Activated naive CD8-positive, alpha-beta T cell treated with anti-CD3 and anti-CD28 coated beads, Interleukin-2, amount 10 ng/mL, durations not matched to agents 7 days and 5 days (primary cell): ENCODE measurements at regions not wholly inside any gene's neighbourhood (a gene's known extent, or its start where the extent isn't known, plus 50 kb on each side); places are given as distances from the start of the nearest gene placed in this dataset.

ENCODE experiments used
- ATAC-seq: fragments of 150-1000 bp; cut with Tn5 transposase; one replicate; pipeline ENCODE4 v1.10.0; 2021; ENCODE audit warnings: low read depth, moderate library complexity
- POLR2A ChIA-PET: fragments of 350-600 bp; sonication (Branson Sonifier 250); formaldehyde crosslinking; loops from one replicate; lab custom pipeline; 2021; ENCODE audit warnings: antibody characterized with exemption; lab: Charles Lee
- DNase-seq: peaks from one replicate; pipeline ENCODE4 v3.0.0; 2021
- H3K27ac Mint-ChIP-seq: one replicate; pipeline ENCODE4 v1.8.0; 2022; ENCODE audit warnings: mild to moderate bottlenecking, mixed read lengths
- H3K27me3 Mint-ChIP-seq: one replicate; pipeline ENCODE4 v1.8.0; 2022; ENCODE audit warnings: mild to moderate bottlenecking, moderate library complexity, mixed read lengths
- H3K36me3 Mint-ChIP-seq: one replicate; pipeline ENCODE4 v1.8.0; 2021; ENCODE audit warnings: mild to moderate bottlenecking, mixed read lengths
- H3K4me1 Mint-ChIP-seq: one replicate; pipeline ENCODE4 v1.8.0; 2021; ENCODE audit warnings: mixed read lengths
- H3K4me3 Mint-ChIP-seq: one replicate; pipeline ENCODE4 v1.8.0; 2022; ENCODE audit warnings: mild to moderate bottlenecking, moderate library complexity, mixed read lengths
- H3K9me3 Mint-ChIP-seq: one replicate; pipeline ENCODE4 v1.8.0; 2021; ENCODE audit warnings: mixed read lengths

DNA sequence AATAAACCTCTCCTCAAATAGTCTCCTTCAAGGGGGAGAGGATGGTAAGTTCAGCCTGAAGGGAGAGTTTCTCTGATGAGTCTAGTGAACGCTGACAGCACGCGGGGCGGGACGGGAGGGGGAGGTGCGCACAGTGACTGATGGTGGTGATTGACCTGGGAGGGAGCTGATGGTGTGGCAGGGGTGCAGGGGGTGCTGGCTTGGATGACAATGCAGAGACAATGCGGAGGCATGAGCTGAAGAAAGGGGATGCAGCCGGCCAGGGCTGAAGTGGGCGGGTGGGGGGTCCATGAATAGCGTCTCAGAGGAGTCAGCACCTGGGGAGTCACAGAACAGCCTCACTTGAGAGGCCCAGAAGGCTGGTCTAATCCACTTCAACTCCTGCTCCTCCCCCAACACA lies 142.5 kb upstream of the PJA1 start:
- no peak overlapping the region for H3K4me3 Mint-ChIP-seq
- POLR2A ChIA-PET: no interaction called here
- peaks cover 14% of the 10 kb centered on the region for H3K27me3 Mint-ChIP-seq
- no peak overlapping the region for H3K27ac Mint-ChIP-seq
- ATAC-seq (no peak), DNase-seq (no peak)
- H3K36me3 Mint-ChIP-seq: no peaks in the 10 kb centered on the region
- H3K4me1 Mint-ChIP-seq: no peaks in the 10 kb centered on the region
- no peaks in the 10 kb centered on the region for H3K9me3 Mint-ChIP-seq

DNA sequence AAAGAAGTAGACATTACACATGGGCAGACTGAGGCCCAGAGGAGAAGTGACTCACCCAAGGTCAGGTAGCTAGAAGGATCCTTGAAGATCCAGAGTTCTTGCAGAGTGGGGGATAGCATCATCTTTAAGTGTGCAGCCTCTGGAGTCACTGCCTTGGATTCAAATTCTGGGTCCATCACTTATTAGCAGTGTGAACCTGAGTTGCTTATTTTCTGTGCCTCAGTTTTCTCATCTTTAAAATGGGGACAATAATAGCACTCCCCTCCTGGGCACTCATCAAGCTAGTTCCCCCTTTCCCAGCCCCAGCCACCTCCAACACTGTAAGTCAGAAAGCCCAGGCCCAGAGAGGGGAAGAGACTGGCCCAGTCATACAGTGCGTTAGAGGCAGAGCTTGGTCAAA lies 141.8 kb upstream of the PJA1 start:
- Mint-ChIP-seq H3K27me3 (peaks cover 14% of the 10 kb centered on the region), H3K27ac (no peak overlapping the region), H3K4me3 (no peak overlapping the region), H3K9me3 (no peaks in the 10 kb centered on the region), H3K4me1 (no peaks in the 10 kb centered on the region), H3K36me3 (no peaks in the 10 kb centered on the region)
- no peak for DNase-seq
- POLR2A ChIA-PET: no interaction called here
- ATAC-seq: no peak

- POLR2A ChIA-PET: no interaction called here
Measured at GRCh38 chrX:69306063-69306404, 140.8 kb upstream of the PJA1 start.

GRCh38 chrX:69305333-69306062 lies 140.2 kb upstream of the PJA1 start:
- H3K4me1 Mint-ChIP-seq: no peaks in the 10 kb centered on the region
- H3K9me3 Mint-ChIP-seq: no peaks in the 10 kb centered on the region
- no peak overlapping the region for H3K27ac Mint-ChIP-seq
- H3K27me3 Mint-ChIP-seq: peaks cover 14% of the 10 kb centered on the region
- H3K36me3 Mint-ChIP-seq: no peaks in the 10 kb centered on the region
- no peak overlapping the region for H3K4me3 Mint-ChIP-seq
- POLR2A ChIA-PET: no interaction called here
- no peak for ATAC-seq
- DNase-seq: no peak

More at GRCh38 chrX:69306063-69306404, 140.8 kb upstream of the PJA1 start:
- Mint-ChIP-seq H3K36me3 (no peaks in the 10 kb centered on the region), H3K4me3 (no peak overlapping the region), H3K27ac (no peak overlapping the region), H3K9me3 (no peaks in the 10 kb centered on the region), H3K4me1 (no peaks in the 10 kb centered on the region), H3K27me3 (peaks cover 14% of the 10 kb centered on the region)
- no peak for ATAC-seq
- no peak for DNase-seq

DNA sequence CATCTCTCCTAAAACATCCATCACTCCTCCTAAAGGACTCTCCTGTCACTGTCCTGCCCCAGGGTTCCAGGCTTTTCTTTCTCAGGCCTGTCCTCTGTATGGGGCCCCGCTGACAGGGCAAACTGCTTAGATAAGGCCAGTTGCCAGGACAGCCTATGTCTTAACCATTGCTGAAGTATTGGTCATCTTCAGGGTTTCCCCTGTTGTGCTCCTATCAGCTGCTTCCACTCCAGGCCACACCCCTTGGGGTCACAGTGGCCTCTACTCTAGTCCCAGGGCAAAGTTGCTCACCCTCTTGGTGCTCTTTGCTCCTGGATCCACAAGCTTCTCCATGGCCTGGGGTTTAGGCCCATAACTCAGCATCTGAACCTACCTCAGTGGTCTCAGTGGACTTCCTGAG lies 138.0 kb upstream of the PJA1 start:
- Mint-ChIP-seq H3K27me3 (peaks cover 12% of the 10 kb centered on the region), H3K36me3 (no peaks in the 10 kb centered on the region), H3K4me1 (no peaks in the 10 kb centered on the region), H3K4me3 (no peak overlapping the region), H3K27ac (no peak overlapping the region), H3K9me3 (no peaks in the 10 kb centered on the region)
- DNase-seq (no peak), ATAC-seq (no peak)
- POLR2A ChIA-PET: no interaction called here

DNA sequence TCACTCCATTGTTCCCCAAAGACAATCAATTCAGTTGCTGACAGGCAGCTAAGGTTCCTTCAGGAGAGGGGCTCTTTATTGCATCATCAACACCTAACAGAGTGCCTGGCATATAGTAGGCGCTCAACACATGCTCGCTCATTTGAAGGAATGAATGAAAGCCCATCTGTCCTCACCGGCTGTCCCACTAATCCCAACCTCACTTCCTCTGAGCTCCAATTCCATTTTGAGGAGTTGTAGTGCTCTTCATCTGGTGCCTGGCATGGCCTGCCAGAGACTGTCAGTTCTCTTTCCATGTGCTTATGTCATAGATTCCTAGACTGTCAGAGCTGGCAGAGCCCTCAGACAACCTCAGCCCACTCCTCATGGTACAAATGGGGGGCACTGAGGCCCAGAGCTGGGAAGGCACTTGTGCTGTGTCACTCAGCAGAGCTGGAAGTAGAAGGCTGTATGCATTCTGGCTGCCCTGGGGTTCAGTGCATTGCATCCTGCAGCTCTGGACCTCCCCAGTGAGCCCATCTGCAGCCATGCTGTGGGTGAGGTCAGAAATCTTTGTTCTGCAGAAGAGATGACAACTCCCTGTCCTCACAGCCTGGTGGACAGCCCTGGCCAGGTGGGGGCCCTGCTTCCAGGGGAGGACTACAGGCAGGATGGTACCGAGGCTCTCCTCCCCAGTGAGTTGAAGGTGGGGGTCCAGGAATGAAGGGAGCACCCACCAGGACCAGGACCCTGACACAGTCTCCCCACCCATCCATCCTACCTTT lies 134.9 kb upstream of the PJA1 start:
- ATAC-seq (no peak), DNase-seq (no peak)
- Mint-ChIP-seq H3K27me3 (peaks cover 6% of the 10 kb centered on the region), H3K9me3 (no peaks in the 10 kb centered on the region), H3K27ac (no peak overlapping the region), H3K4me1 (no peaks in the 10 kb centered on the region), H3K36me3 (no peaks in the 10 kb centered on the region), H3K4me3 (no peak overlapping the region)
- POLR2A ChIA-PET: no interaction called here

DNA sequence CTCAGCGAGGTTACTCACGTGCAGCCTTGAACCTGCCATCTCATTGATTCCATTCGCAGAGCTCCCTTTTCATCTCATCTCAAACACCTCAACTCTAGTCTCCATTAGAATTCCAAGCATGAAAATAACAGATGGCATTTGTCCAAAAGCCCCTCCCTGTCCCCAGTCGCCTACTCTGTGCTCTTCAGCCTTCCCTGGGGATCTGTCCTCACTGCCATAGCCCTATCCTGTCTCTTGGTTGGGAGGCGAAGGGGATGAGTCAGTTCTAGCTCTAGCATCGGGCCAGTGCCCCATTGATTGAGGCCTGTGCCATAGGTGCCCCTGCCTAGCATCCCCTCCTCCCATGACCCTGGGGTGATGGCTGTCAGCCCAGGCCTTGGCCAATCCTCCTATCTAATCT lies 134.0 kb upstream of the PJA1 start:
- POLR2A ChIA-PET: no interaction called here
- H3K27me3 Mint-ChIP-seq: peaks cover 2% of the 10 kb centered on the region
- ATAC-seq: no peak
- H3K27ac Mint-ChIP-seq: no peak overlapping the region
- no peak for DNase-seq
- H3K4me1 Mint-ChIP-seq: no peaks in the 10 kb centered on the region
- no peaks in the 10 kb centered on the region for H3K9me3 Mint-ChIP-seq
- H3K36me3 Mint-ChIP-seq: no peaks in the 10 kb centered on the region
- H3K4me3 Mint-ChIP-seq: no peak overlapping the region

DNA sequence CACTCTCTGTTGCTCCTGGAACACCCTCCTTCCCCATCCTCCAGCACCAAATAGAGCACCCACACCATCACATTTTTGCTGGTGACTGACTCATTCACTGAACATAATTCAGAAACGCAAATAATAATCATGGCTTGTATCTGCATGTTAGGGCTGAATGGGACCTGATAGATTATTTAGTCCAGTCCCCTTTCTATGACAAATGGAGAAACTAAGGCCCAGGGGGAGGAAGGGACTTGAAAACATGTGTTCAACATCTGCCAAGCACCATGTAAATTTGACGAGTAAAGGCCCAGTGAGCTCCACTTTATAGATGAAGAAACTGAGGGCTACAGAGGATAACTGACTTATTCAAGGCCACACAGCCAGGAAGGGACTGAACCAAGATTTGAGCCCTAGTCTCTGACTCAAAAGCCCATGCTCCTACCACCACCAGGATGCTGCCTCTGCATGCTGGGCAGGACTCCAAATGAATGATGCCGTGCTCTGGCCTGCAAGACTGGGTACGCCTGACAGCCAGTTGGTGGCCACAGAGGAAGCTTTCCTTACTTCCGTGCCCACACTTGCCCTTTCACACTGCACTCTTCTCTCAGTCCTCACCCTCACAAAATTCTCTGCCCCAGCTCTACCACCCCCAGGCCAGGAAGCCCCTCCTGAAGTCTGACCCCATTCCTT lies 133.3 kb upstream of the PJA1 start:
- POLR2A ChIA-PET: no interaction called here
- H3K4me3 Mint-ChIP-seq: no peak overlapping the region
- DNase-seq: no peak
- H3K27me3 Mint-ChIP-seq: no peaks in the 10 kb centered on the region
- H3K4me1 Mint-ChIP-seq: no peaks in the 10 kb centered on the region
- H3K9me3 Mint-ChIP-seq: no peaks in the 10 kb centered on the region
- no peak overlapping the region for H3K27ac Mint-ChIP-seq
- ATAC-seq: no peak
- no peaks in the 10 kb centered on the region for H3K36me3 Mint-ChIP-seq

DNA sequence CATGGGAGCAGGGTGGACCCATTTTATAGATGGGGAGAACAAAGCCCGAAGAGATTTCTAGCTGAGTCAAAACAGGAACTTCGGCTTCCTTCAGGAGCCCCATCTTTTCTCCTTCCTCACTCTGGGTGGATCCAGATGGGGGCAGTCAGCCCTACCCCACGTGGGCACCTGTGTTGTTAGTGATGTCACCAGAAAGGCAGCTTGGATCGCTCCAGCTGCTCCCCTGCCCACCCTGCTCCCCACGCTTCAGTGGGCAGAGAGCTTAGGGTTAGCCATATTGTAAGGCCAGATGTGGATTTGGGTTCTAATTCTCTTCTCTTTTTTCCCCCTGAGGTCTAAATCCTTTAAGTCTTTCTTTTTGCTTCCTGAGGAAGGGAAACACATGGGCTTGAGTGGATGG lies 132.3 kb upstream of the PJA1 start:
- no peak overlapping the region for H3K4me3 Mint-ChIP-seq
- no peaks in the 10 kb centered on the region for H3K9me3 Mint-ChIP-seq
- POLR2A ChIA-PET: no interaction called here
- ATAC-seq (no peak), DNase-seq (no peak)
- no peaks in the 10 kb centered on the region for H3K4me1 Mint-ChIP-seq
- no peak overlapping the region for H3K27ac Mint-ChIP-seq
- no peaks in the 10 kb centered on the region for H3K27me3 Mint-ChIP-seq
- no peaks in the 10 kb centered on the region for H3K36me3 Mint-ChIP-seq

DNA sequence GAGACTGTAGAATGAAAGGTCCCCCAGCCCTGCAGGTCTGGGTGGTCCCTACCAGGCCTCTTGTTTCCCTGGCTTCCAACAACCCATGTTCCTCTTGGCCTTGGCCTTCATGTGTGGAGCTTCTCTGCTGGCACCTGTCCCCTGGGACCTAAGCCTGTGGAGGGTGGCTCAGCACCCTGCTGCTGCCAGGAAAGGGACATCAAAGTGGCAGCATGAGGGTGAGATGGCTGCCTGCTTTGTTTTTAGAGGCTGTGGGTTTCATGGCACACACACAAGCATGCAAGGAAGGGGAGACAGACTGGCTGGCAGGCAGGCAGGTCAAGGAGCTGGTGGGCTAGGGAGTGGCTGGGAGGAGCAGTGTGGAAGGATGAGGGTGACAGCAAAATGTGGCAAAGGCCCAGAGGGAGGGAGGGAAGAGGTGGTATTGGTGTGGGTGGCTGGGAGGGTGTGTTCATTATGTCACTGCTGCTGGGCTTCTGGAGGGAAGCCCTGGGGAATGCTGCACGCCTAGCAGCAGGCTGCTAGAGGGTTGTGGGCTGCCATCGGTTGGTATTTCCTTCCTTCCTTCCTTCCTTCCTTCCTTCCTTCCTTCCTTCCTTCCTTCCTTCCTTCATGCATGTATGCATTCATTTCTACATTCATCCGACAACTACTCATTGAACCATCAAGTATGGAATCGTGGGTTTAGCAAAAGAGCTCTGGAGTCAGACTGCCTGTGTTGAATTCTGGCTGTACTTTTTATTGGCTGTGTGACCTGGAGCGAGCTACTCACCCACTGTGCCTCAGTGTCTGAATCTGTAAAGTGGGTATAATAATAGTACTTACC lies 128.7 kb upstream of the PJA1 start:
- Mint-ChIP-seq H3K36me3 (no peaks in the 10 kb centered on the region), H3K27me3 (no peaks in the 10 kb centered on the region), H3K4me3 (no peak overlapping the region), H3K4me1 (no peaks in the 10 kb centered on the region), H3K27ac (no peak overlapping the region), H3K9me3 (no peaks in the 10 kb centered on the region)
- POLR2A ChIA-PET: no interaction called here
- DNase-seq (no peak), ATAC-seq (no peak)

DNA sequence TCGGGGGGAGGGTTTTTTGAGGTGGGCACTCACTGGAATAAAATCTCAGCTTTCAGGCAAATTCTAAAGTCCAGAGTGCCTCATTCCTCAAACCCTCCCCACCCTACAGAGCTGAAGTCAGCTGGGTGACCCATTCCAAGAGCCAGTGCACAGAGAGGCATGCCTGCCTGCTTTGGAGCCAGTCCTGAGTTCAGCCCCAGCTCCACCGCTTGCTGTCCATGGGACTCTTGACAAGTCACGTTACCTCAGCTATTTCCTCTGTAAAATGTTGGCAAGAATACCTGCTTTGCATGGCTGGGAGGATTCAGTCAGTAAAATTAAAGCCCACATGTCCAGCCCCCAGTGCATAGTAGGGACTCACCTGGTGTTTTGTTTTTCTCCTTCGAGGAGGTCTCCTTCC lies 125.9 kb upstream of the PJA1 start:
- POLR2A ChIA-PET: no interaction called here
- no peak for DNase-seq
- H3K9me3 Mint-ChIP-seq: no peaks in the 10 kb centered on the region

GRCh38 chrX:69290292-69290691 lies 125.0 kb upstream of the PJA1 start:
- POLR2A ChIA-PET: no interaction called here
- no peaks in the 10 kb centered on the region for H3K4me1 Mint-ChIP-seq
- ATAC-seq: no peak
- no peaks in the 10 kb centered on the region for H3K9me3 Mint-ChIP-seq
- no peaks in the 10 kb centered on the region for H3K36me3 Mint-ChIP-seq
- no peak for DNase-seq
- no peaks in the 10 kb centered on the region for H3K27me3 Mint-ChIP-seq
- H3K4me3 Mint-ChIP-seq: no peak overlapping the region
- no peak overlapping the region for H3K27ac Mint-ChIP-seq

More for the DNA sequence above, 125.9 kb upstream of the PJA1 start:
- Mint-ChIP-seq H3K36me3 (no peaks in the 10 kb centered on the region), H3K4me3 (no peak overlapping the region), H3K4me1 (no peaks in the 10 kb centered on the region), H3K27me3 (no peaks in the 10 kb centered on the region), H3K27ac (no peak overlapping the region)
- ATAC-seq: no peak

- POLR2A ChIA-PET: no interaction called here
- H3K9me3 Mint-ChIP-seq: no peaks in the 10 kb centered on the region
- no peaks in the 10 kb centered on the region for H3K4me1 Mint-ChIP-seq
- ATAC-seq (no peak), DNase-seq (no peak)
- H3K36me3 Mint-ChIP-seq: no peaks in the 10 kb centered on the region
- no peak overlapping the region for H3K27ac Mint-ChIP-seq
- H3K27me3 Mint-ChIP-seq: no peaks in the 10 kb centered on the region
- H3K4me3 Mint-ChIP-seq: no peak overlapping the region
Measured at GRCh38 chrX:69289793-69290123, 124.5 kb upstream of the PJA1 start.
